GM12864 (cell line): ENCODE measurements at regions not wholly inside any gene's neighbourhood (a gene's known extent, or its start where the extent isn't known, plus 50 kb on each side); places are given as distances from the start of the nearest gene placed in this dataset.

Source experiments
- DNase-seq: peaks from one replicate; pipeline ENCODE4 v3.0.0-alpha.2; 2011; ENCODE audit warnings: low read depth
- H3K4me3 ChIP-seq: 2 replicates; pipeline ENCODE4 v1.5.1; 2011; ENCODE audit warnings: mild to moderate bottlenecking, low read depth, low read length, control low read depth
- CTCF ChIP-seq: IDR thresholded peaks from 2 replicates; pipeline ENCODE4 v1.5.1; 2011; ENCODE audit warnings: low read depth, mild to moderate bottlenecking, moderate library complexity, low read length, control low read depth, inconsistent platforms; ENCODE audit errors: missing control alignments

- TF ChIP-seq CTCF = no peak
- DNase-seq = no peak
- H3K4me3 ChIP-seq = no peak overlapping the region
These were observed 181.0 kb downstream of the C1D start for GRCh38 chr2:67881816-67882215.

- no peak overlapping the region for H3K4me3 ChIP-seq
- DNase-seq = no peak
- TF ChIP-seq CTCF = no peak
These were observed 179.3 kb downstream of the C1D start for GRCh38 chr2:67883316-67884087.

- no peak for TF ChIP-seq CTCF
- no peak for DNase-seq
- H3K4me3 ChIP-seq = no peak overlapping the region
These were observed 174.3 kb downstream of the C1D start for GRCh38 chr2:67888351-67889005.

GRCh38 chr2:67889056-67889455 is 173.7 kb downstream of the C1D start:
- no peak for DNase-seq
- no peak for TF ChIP-seq CTCF
- no peak overlapping the region for H3K4me3 ChIP-seq

- no peak for TF ChIP-seq CTCF
- DNase-seq = no peak
- no peak overlapping the region for H3K4me3 ChIP-seq
These were observed 171.2 kb downstream of the C1D start for GRCh38 chr2:67891642-67892041.

GRCh38 chr2:67892339-67892846 is 170.4 kb downstream of the C1D start:
- H3K4me3 ChIP-seq = no peak overlapping the region
- no peak for TF ChIP-seq CTCF

More at GRCh38 chr2:67892339-67892846, 170.4 kb downstream of the C1D start:
- DNase-seq = no peak
